ENCODE measurements at regions not wholly inside any gene's neighbourhood (a gene's known extent, or its start where the extent isn't known, plus 50 kb on each side); places are given as distances from the start of the nearest gene placed in this dataset.
"Not testable (repeated sequence)": the region's sequence is repeated elsewhere in the genome, so short reads cannot be mapped to it uniquely, and the experiment has no call there.

GRCh38 chr19:27891411-27891810 is 1321.5 kb downstream of the UQCRFS1 start:
- DNase-seq: no peak

- no peak for DNase-seq
These were observed 1322.3 kb downstream of the UQCRFS1 start for GRCh38 chr19:27890696-27891095.

- no peak for DNase-seq
These were observed 1322.7 kb downstream of the UQCRFS1 start for GRCh38 chr19:27890206-27890605.

GRCh38 chr19:27889156-27889555 is 1323.8 kb downstream of the UQCRFS1 start:
- no peak for DNase-seq

- DNase-seq: no peak
These were observed 1325.0 kb downstream of the UQCRFS1 start for GRCh38 chr19:27887946-27888345.

- DNase-seq: no peak
These were observed 1327.6 kb downstream of the UQCRFS1 start for GRCh38 chr19:27885359-27885758.

GRCh38 chr19:27884376-27884775 is 1328.6 kb downstream of the UQCRFS1 start:
- no peak for DNase-seq

- DNase-seq: no peak
These were observed 1331.7 kb downstream of the UQCRFS1 start for GRCh38 chr19:27881213-27881612.

GRCh38 chr19:27876976-27877512 is 1335.9 kb downstream of the UQCRFS1 start:
- DNase-seq: no peak

GRCh38 chr19:27876489-27876888 is 1336.5 kb downstream of the UQCRFS1 start:
- DNase-seq: no peak

- no peak for DNase-seq
These were observed 1340.6 kb downstream of the UQCRFS1 start for GRCh38 chr19:27872370-27872769.

GRCh38 chr19:27870293-27870692 is 1342.7 kb downstream of the UQCRFS1 start:
- no peak for DNase-seq

- DNase-seq: no peak
These were observed 1344.9 kb downstream of the UQCRFS1 start for GRCh38 chr19:27868007-27868406.

GRCh38 chr19:27865927-27866777 is 1346.8 kb downstream of the UQCRFS1 start:
- DNase-seq: no peak

GRCh38 chr19:27861411-27861975 is 1351.5 kb downstream of the UQCRFS1 start:
- DNase-seq: no peak

- DNase-seq: no peak
These were observed 1352.5 kb downstream of the UQCRFS1 start for GRCh38 chr19:27860309-27860934.

GRCh38 chr19:27859689-27860088 is 1353.3 kb downstream of the UQCRFS1 start:
- DNase-seq: no peak

- no peak for DNase-seq
These were observed 1353.9 kb downstream of the UQCRFS1 start for GRCh38 chr19:27858981-27859581.

- not testable (repeated sequence) for DNase-seq
These were observed 1360.0 kb downstream of the UQCRFS1 start for GRCh38 chr19:27852931-27853330.

GRCh38 chr19:27851543-27852060 is 1361.3 kb downstream of the UQCRFS1 start:
- no peak for DNase-seq

GRCh38 chr19:27851002-27851481 is 1361.9 kb downstream of the UQCRFS1 start:
- no peak for DNase-seq

- DNase-seq: no peak
These were observed 1366.0 kb downstream of the UQCRFS1 start for GRCh38 chr19:27846944-27847343.

- DNase-seq: no peak
These were observed 1368.7 kb downstream of the UQCRFS1 start for GRCh38 chr19:27844261-27844660.
